ENCODE measurements at regions not wholly inside any gene's neighbourhood (a gene's known extent, or its start where the extent isn't known, plus 50 kb on each side); places are given as distances from the start of the nearest gene placed in this dataset.

DNA sequence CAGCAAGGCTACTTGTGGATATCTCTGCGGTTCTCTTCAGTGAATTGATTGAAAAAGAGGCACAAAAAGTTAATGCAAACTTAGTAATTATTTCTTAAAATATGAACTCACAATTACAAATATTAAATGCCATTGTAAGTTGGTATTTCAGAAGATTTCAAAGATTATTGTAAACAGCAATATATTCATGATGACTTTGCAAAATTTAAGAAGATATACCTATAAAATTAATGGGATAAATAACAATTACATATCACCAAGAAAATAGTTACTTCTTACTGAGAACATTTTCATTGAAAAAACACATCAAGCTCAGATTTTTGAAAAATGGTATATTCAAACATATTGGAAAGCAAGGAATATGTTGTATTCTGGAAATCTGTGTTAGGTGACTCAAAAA, 482.0 kb upstream of the LRRTM1 start:
- TF ChIP-seq, protein P1, sequence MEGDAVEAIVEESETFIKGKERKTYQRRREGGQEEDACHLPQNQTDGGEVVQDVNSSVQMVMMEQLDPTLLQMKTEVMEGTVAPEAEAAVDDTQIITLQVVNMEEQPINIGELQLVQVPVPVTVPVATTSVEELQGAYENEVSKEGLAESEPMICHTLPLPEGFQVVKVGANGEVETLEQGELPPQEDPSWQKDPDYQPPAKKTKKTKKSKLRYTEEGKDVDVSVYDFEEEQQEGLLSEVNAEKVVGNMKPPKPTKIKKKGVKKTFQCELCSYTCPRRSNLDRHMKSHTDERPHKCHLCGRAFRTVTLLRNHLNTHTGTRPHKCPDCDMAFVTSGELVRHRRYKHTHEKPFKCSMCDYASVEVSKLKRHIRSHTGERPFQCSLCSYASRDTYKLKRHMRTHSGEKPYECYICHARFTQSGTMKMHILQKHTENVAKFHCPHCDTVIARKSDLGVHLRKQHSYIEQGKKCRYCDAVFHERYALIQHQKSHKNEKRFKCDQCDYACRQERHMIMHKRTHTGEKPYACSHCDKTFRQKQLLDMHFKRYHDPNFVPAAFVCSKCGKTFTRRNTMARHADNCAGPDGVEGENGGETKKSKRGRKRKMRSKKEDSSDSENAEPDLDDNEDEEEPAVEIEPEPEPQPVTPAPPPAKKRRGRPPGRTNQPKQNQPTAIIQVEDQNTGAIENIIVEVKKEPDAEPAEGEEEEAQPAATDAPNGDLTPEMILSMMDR (conservative IDR thresholded peaks at IDR 0.05), result no peak

DNA sequence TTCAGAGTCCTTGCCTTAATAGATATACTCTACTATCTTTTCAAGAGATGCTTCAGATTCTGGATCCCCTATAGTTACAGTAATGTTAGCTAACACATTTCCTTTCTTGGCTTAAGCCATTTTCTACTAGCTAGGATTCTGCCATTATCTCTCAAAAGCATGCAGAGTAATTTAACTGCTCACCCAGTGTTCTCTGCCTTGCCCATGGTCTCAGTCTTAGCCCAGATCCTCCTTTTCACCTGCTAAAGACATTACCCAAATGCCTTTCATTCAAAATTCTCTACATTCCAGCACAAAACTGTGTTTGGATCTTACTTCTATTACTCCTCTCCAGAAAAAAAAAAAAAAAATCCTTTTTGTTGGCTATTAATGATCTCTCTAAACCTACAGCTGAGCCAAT, 474.2 kb upstream of the LRRTM1 start:
- TF ChIP-seq, protein P1 (conservative IDR thresholded peaks at IDR 0.05), result no peak
- no peak overlapping the region for H3K27ac ChIP-seq

More for the DNA sequence above, 482.0 kb upstream of the LRRTM1 start:
- no peak overlapping the region for H3K27ac ChIP-seq

DNA sequence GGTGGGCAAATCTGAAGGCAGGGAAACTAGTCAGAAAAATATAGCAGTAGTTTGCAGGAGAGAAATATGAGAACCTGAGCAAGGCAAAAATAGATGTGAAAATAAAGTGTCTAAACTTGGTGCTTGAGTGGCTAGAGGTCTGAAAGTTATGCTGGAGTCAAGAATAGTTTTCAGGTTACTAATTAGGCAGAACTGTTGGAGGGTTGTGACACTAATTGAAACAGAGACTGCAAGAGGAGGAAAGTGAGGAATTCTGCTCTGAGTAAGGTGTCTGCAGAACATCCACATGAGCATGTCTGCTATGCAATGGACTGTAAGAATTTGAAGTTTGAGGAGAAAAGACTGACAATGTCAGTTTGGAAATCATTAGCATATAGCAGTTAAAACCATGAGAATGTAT, 444.0 kb upstream of the LRRTM1 start:
- TF ChIP-seq, protein P1 (conservative IDR thresholded peaks at IDR 0.05), result no peak
- no peak overlapping the region for H3K27ac ChIP-seq

DNA sequence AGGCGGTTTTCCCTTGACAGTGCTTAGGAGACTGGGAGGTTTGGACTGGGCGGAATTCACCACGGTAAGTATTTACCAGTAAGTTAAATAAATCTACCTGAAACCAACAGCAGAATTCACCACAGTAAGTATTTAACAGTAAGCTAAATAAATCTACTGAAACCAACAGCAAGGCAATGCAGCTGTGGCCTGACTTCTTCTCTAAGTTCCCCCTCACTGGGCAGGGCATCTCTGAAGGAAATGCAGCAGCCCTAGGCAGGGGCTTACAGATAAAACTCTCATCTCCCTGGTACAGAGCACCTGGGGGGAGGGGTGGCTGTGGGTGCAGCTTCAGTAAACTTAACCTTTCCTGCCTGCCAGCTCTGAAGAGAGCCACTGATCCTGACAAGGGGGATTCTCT, 432.5 kb upstream of the LRRTM1 start:
- no peak overlapping the region for H3K27ac ChIP-seq
- TF ChIP-seq, protein P1 (conservative IDR thresholded peaks at IDR 0.05), result no peak

DNA sequence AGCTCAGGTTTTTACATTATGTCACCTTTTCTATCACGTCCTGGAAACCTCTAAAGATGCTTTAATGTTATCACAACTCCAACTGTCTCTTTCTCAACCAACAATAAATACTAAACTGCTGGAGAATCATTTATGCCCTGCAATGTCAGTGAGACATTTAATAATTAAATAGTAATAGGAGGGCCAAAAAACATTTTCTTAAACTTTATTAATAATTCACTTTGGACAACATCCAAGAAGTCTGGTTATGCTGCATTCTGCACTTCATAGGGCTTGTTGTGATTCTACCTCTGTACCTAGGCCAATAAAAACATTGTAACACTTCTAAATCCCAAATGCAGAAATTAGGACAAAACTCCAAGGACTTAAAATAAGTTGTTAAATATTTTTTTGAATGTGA, 420.4 kb upstream of the LRRTM1 start:
- no peak overlapping the region for H3K27ac ChIP-seq
- TF ChIP-seq, protein P1 (conservative IDR thresholded peaks at IDR 0.05), result no peak

DNA sequence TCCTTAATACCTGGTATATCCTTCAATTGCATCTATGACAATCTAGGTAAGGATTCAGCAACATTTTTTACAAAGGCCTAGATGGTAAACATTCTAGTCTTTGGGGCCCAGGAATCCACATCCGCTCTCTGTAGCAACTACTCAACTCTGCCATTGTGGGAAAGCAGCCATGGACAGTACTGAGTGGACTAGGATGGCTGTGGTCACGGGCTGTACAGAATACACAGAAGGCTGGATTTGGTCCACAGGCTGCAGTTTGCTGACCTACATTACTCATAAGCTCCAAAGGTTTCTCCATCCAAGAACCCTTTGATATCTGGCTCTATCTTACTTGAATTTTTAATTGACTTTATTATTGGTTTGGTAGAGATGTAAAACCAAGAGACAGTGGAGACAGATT, 418.3 kb upstream of the LRRTM1 start:
- no peak overlapping the region for H3K27ac ChIP-seq
- TF ChIP-seq, protein P1 (conservative IDR thresholded peaks at IDR 0.05), result no peak

DNA sequence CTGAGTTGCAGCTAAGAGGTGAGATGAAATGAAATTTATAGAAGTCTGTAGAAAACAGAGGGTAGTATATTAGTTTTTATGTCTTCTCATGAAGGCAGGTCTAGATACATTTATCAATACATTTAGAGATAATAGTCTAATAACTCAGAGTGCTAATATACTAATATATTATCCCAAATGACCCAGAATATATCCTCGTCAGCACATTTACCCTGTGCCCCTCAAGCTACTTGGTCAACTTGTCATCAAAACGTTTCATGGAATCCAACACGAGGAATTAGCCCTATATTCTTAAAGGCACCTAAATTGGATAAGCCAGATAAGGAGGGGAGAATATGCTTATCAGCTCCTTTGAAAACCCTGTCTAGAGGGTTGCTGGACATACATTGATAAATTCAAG, 415.1 kb upstream of the LRRTM1 start:
- TF ChIP-seq, protein P1 (conservative IDR thresholded peaks at IDR 0.05), result no peak
- H3K27ac ChIP-seq, result no peak overlapping the region

DNA sequence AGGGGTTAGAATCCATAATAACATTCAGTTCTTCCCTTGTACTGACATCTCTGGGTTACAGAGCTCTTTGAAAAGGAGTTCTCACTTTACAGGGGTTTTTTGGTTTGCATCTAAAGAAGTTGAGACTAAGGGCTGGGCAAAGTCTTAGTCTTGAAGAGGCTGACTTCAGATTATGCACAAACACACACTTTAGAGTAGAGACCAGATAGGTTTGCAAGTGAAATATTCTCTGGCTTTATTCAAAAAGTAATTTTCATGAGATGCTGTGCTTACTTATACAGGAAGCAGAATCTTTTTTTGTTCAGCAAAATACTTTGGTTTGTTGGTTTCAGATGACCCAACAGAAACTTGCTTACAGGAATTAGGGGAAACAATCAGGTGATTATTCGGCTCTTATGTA, 410.9 kb upstream of the LRRTM1 start:
- TF ChIP-seq, protein P1 (conservative IDR thresholded peaks at IDR 0.05), result no peak
- no peak overlapping the region for H3K27ac ChIP-seq

All from VCaP (cell line).